ENCODE measurements at regions not wholly inside any gene's neighbourhood (a gene's known extent, or its start where the extent isn't known, plus 50 kb on each side); places are given as distances from the start of the nearest gene placed in this dataset.

DNA sequence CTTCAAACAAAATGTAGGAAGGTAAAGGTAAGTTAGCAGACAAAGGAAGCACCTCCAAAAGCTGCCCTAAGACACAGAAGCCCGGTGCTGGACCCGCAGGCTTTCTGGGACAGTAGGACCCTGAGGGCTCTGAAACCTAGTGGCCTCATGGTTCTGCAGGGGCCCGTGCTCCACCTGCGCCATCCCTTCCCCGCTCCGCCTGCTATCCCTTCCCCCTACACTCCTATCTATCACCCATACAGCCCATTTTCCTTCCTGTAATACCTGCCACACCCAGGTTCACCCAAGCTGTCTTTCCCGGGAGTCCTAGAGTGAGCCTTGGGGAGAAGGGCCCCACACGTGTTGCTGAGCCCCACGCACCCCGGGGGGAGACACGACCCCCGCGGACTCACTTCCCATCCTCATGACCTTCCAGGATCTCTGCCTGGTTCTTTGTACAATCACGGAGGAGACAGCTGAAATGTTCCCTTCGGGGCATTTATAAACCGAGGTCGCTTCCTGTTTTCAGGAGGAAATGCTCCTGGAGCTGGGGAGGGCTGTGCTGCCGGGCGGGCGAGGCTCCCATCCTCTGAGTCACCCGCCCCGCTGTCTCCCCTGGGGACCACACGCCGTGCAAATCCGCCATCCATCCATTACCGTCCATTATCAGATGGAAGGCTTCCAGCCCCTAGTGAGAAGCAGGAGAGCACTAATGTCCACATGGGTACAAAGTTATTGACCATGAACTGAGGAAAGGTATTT lies 251.7 kb upstream of the PITRM1 start:
- DNase-seq (ENCODE audit: low spot score), result no peak
- TF ChIP-seq, protein P1, sequence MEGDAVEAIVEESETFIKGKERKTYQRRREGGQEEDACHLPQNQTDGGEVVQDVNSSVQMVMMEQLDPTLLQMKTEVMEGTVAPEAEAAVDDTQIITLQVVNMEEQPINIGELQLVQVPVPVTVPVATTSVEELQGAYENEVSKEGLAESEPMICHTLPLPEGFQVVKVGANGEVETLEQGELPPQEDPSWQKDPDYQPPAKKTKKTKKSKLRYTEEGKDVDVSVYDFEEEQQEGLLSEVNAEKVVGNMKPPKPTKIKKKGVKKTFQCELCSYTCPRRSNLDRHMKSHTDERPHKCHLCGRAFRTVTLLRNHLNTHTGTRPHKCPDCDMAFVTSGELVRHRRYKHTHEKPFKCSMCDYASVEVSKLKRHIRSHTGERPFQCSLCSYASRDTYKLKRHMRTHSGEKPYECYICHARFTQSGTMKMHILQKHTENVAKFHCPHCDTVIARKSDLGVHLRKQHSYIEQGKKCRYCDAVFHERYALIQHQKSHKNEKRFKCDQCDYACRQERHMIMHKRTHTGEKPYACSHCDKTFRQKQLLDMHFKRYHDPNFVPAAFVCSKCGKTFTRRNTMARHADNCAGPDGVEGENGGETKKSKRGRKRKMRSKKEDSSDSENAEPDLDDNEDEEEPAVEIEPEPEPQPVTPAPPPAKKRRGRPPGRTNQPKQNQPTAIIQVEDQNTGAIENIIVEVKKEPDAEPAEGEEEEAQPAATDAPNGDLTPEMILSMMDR (conservative IDR thresholded peaks at IDR 0.05; ENCODE audit: low read depth), result no peak
- no peak overlapping the region for H3K27ac ChIP-seq
- ChIA-PET POLR2A (ENCODE audit: low non-redundant PET) (no interaction called here), CTCF (no interaction called here)

- H3K27ac ChIP-seq, result no peak overlapping the region
- no peak for DNase-seq (ENCODE audit: low spot score)
- ChIA-PET CTCF (interaction anchor here (0.5 to 0.6 kb wide), 2 partner anchors 59 to 133 kb away, joined by 4 read pairs; no protein-coding TSS in a partner anchor), POLR2A (ENCODE audit: low non-redundant PET) (no interaction called here)
- TF ChIP-seq, protein P1 (conservative IDR thresholded peaks at IDR 0.05; ENCODE audit: low read depth), result no peak
Measured at GRCh38 chr10:3423384-3423783, 250.8 kb upstream of the PITRM1 start.

DNA sequence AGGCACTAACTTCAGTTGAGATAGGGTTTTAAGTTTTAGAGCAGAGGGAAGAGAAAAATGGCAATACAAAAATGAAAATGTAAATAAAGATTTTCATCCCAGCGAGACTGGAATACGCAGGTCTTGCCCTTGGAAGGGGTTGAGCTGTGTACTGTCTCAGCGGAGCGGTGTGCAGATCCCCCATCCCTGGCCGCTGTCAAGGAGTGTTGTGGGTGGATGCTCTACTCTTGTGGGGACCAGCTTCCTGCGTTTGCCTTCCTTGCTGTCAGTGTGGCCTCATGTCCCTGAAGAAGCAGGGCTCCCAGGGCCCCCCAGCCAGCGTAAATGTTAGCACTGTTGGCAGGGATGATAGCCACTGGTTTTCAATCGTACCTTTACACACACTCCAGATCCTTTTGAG lies 249.7 kb upstream of the PITRM1 start:
- ChIA-PET POLR2A (ENCODE audit: low non-redundant PET) (no interaction called here), CTCF (no interaction called here)
- no peak overlapping the region for H3K27ac ChIP-seq
- DNase-seq (ENCODE audit: low spot score), result no peak
- TF ChIP-seq, protein P1 (conservative IDR thresholded peaks at IDR 0.05; ENCODE audit: low read depth), result no peak

GRCh38 chr10:3421537-3422257 lies 249.1 kb upstream of the PITRM1 start:
- H3K27ac ChIP-seq, result no peak overlapping the region
- no peak for DNase-seq (ENCODE audit: low spot score)
- CTCF ChIA-PET, result no interaction called here
- TF ChIP-seq, protein P1 (conservative IDR thresholded peaks at IDR 0.05; ENCODE audit: low read depth), result no peak
- POLR2A ChIA-PET (ENCODE audit: low non-redundant PET), result no interaction called here

DNA sequence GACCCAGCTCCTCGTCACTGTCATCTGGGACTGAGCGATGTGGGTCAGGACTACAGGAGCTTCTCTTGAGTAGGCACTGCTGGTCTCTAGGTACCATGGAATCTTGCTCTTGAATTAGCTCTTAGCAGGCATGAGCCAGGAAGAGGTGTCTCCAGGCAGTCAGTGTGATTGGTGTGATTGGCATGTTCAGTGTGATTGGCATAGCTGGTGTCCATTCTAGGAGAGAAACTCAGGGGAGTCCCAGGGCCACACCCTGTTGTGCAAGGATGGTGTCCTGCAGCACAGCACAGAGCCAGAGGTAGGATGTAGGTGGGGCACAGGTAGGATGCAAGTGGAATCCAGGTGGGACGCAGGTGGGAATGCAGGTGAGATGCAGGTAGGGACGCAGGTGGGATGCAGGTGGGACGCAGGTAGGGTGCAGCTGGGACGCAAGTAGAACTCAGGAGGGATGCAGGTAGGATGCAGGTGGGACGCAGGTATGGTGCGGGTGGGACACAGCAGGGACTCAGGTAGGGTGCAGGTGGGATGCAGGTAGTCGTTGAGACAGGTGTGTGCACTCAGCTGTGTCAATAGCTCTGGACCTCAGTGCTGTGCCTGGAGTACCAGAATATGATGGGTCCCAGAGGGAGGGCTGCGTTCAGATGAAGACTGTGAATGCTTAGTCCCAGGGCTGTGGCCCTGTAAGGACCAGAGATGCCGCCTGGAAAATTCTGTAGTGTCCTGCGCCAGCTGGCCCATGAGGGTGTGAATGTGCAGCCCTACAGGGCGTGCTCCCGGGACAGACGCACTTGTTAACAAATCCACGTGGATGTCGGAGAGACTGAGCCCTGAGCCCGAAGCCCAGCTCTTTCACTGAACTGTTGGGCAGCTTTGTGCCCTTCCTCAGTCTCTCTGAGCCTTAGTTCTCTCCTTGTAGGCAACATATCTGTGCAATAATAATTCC lies 248.2 kb upstream of the PITRM1 start:
- TF ChIP-seq, protein P1 (conservative IDR thresholded peaks at IDR 0.05; ENCODE audit: low read depth), result no peak
- CTCF ChIA-PET, result interaction anchor here (0.6 kb wide), 1 partner anchor 148 kb away, joined by 3 read pairs; no protein-coding TSS in a partner anchor
- POLR2A ChIA-PET (ENCODE audit: low non-redundant PET), result no interaction called here
- DNase-seq (ENCODE audit: low spot score), result no peak
- H3K27ac ChIP-seq, result no peak overlapping the region
